ENCODE measurements at regions not wholly inside any gene's neighbourhood (a gene's known extent, or its start where the extent isn't known, plus 50 kb on each side); places are given as distances from the start of the nearest gene placed in this dataset.

DNA sequence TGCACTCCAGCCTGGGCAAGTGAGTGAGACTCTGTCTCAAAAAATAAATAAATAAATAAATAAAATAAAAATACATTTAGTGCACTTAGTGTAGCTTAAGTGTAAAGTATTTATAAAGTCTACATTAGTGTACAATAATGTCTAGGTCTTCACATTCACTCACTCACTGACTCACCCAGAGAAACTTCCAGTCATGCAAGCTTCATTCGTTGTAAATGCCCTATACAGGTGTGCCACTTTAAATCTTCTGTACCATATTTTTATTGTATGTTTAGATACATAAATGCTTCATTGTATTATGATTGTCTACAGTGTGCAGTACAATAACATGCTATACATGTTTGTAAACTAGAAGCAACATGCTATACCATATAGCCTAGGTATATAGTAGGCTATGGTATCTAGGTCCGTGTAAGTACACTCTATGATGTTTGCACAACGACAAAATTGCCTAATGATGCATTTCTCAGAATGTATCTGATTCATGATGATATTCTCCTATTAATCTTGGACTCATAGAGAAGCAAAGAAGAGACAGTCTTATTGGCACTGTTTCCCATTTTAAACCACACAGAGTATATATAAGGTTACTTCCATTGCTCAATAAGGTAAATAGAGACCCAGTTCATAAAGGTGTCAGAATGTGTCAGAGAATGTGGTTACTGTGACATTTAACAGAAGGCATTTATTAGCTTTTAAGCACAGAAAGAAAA is 1314.9 kb downstream of the CDH11 start:
- TF ChIP-seq POLR2AphosphoS5 (IDR thresholded peaks at IDR 0.05; ENCODE audit: borderline replicate concordance, low read depth, low read length) (no peak), EZH2 (IDR thresholded peaks at IDR 0.05) (no peak), FOXP2 (optimal IDR thresholded peaks at IDR 0.05; ENCODE audit: control extremely low read depth, extremely low read length, insufficient read depth) (no peak)

All from SK-N-MC (cell line).